SK-N-SH (cell line): ENCODE measurements at regions not wholly inside any gene's neighbourhood (a gene's known extent, or its start where the extent isn't known, plus 50 kb on each side); places are given as distances from the start of the nearest gene placed in this dataset.
A peak's percentile ranks its signal among the peaks of the same experiment; 100 is the strongest.

Source experiments
- CTCF ChIA-PET: fragments of 300-600, 350-600 bp; formaldehyde crosslinking; extraction: SDS; loops from one replicate; lab custom pipeline; 2021; lab: Yijun Ruan, JAX
- POLR2A ChIA-PET: fragments of 350-600 bp; sonication (Branson Sonifier 250); formaldehyde crosslinking; extraction: SDS; loops from one replicate; lab custom pipeline; 2020; ENCODE audit warnings: antibody characterized with exemption, inconsistent platforms; lab: Yijun Ruan, JAX
- DNase-seq: peaks from one replicate; pipeline ENCODE4 v3.0.0; 2012
- H2AFZ ChIP-seq: fragments of 200-600 bp; sonication (generic); 2 replicates; pipeline ENCODE4 v1.8.1; 2016; ENCODE audit warnings: antibody characterized with exemption, mild to moderate bottlenecking, low read depth
- H3F3A ChIP-seq: fragments of 200-600 bp; sonication (generic); replicated peaks from 2 replicates; pipeline ENCODE3; 2016; ENCODE audit warnings: antibody characterized with exemption, mild to moderate bottlenecking; ENCODE audit not compliant: insufficient read depth
- H3K27ac ChIP-seq, 2 experiments: fragments of 200-500 bp in 1 of 2; fragments of 200-600 bp in 1 of 2; sonication (Bioruptor generic) in 1 of 2; sonication (generic), shearing (Covaris generic) in 1 of 2; 2 replicates each; pipeline versions ENCODE4 v1.5.1 to v1.6.1; 2014 to 2016; ENCODE audit warnings: low read depth in 2 of 2, inconsistent platforms in 1 of 2, low read length in 1 of 2, mild to moderate bottlenecking in 1 of 2, mixed read lengths in 1 of 2
- H3K27me3 ChIP-seq: fragments of 200-600 bp; sonication (generic), shearing (Covaris generic); 2 replicates; pipeline ENCODE4 v1.6.1; 2016; ENCODE audit warnings: mixed run types; ENCODE audit not compliant: insufficient read depth
- H3K36me3 ChIP-seq, 2 experiments: fragments of 200-500 bp in 1 of 2; fragments of 200-600 bp in 1 of 2; sonication (Bioruptor generic) in 1 of 2; sonication (generic) in 1 of 2; replicated peaks in 1 of 2; 2 replicates each; pipeline versions ENCODE3 to v1.5.1; 2014 to 2016; ENCODE audit warnings: low read length in 1 of 2, mild to moderate bottlenecking in 1 of 2; ENCODE audit not compliant: insufficient read depth in 2 of 2, control insufficient read depth in 1 of 2
- H3K4me1 ChIP-seq, 2 experiments: fragments of 200-500 bp in 1 of 2; fragments of 200-600 bp in 1 of 2; sonication (Bioruptor generic) in 1 of 2; sonication (generic), shearing (Covaris generic) in 1 of 2; 2 replicates each; pipeline versions ENCODE4 v1.5.1 to v1.6.1; 2014 to 2016; ENCODE audit warnings: low read depth in 1 of 2, low read length in 1 of 2, mixed run types in 1 of 2; ENCODE audit not compliant: insufficient read depth in 2 of 2, control insufficient read depth in 1 of 2
- H3K4me2 ChIP-seq: fragments of 200-600 bp; sonication (generic), shearing (Covaris generic); 2 replicates; pipeline ENCODE4 v1.6.1; 2017; ENCODE audit warnings: mixed run types
- H3K4me3 ChIP-seq, 2 experiments: fragments of 200-500 bp in 1 of 2; fragments of 200-600 bp in 1 of 2; sonication (Bioruptor generic) in 1 of 2; sonication (generic), shearing (Covaris generic) in 1 of 2; 2 replicates each; pipeline versions ENCODE4 v1.5.1 to v1.8.1; 2014 to 2016; ENCODE audit warnings: low read depth in 2 of 2, inconsistent platforms in 1 of 2, low read length in 1 of 2, mild to moderate bottlenecking in 1 of 2, mixed read lengths in 1 of 2, moderate library complexity in 1 of 2
- H3K79me2 ChIP-seq: fragments of 200-600 bp; sonication (generic); 2 replicates; pipeline ENCODE4 v1.8.1; 2017; ENCODE audit warnings: mild to moderate bottlenecking; ENCODE audit not compliant: insufficient read depth
- H3K9ac ChIP-seq: fragments of 200-600 bp; sonication (generic); 2 replicates; pipeline ENCODE4 v1.6.1; 2017; ENCODE audit warnings: mixed run types
- H3K9me2 ChIP-seq: fragments of 200-600 bp; sonication (generic); 2 replicates; pipeline ENCODE4 v1.6.1; 2017; ENCODE audit warnings: mixed run types
- H3K9me3 ChIP-seq: fragments of 200-600 bp; sonication (generic); 2 replicates; pipeline ENCODE4 v1.6.1; 2017; ENCODE audit warnings: mixed run types, mild to moderate bottlenecking, moderate library complexity
- H4K20me1 ChIP-seq: fragments of 200-600 bp; sonication (generic); 2 replicates; pipeline ENCODE4 v1.6.1; 2017; ENCODE audit warnings: mild to moderate bottlenecking, mixed run types; ENCODE audit not compliant: insufficient read depth
- CHD2 ChIP-seq: fragments of 150-350 bp; IDR thresholded peaks from 2 replicates; pipeline ENCODE4 v1.6.1; 2018; ENCODE audit warnings: low read length; ENCODE audit not compliant: partially characterized antibody
- MXI1 ChIP-seq: IDR thresholded peaks from 2 replicates; pipeline ENCODE4 v1.6.1; 2012; ENCODE audit warnings: mild to moderate bottlenecking, low read depth, low read length, improper control_type of control experiment
- NFIC ChIP-seq: IDR thresholded peaks from 2 replicates; pipeline ENCODE4 v1.4.0; 2012; ENCODE audit warnings: borderline replicate concordance
- RAD21 ChIP-seq: IDR thresholded peaks from 2 replicates; pipeline ENCODE4 v1.6.1; 2012; ENCODE audit warnings: mild to moderate bottlenecking, low read length
- RCOR1 ChIP-seq: fragments of 150-350 bp; IDR thresholded peaks from 2 replicates; pipeline ENCODE4 v1.6.1; 2017; ENCODE audit warnings: antibody characterized with exemption, low read length
- REST ChIP-seq: IDR thresholded peaks from 2 replicates; pipeline ENCODE4 v1.6.1; 2012; ENCODE audit warnings: mild to moderate bottlenecking, low read depth, low read length, moderate library complexity
- RFX5 ChIP-seq: IDR thresholded peaks from 2 replicates; pipeline ENCODE4 v1.6.1; 2012; ENCODE audit warnings: mild to moderate bottlenecking, improper control_type of control experiment, low read length
- SIN3A ChIP-seq: IDR thresholded peaks from 2 replicates; pipeline ENCODE4 v1.6.1; 2012; ENCODE audit warnings: low read depth, mild to moderate bottlenecking, low read length, moderate library complexity, borderline replicate concordance
- SMC3 ChIP-seq: IDR thresholded peaks from 2 replicates; pipeline ENCODE4 v1.6.1; 2012; ENCODE audit warnings: low read depth, low read length, improper control_type of control experiment
- TCF12 ChIP-seq: IDR thresholded peaks from 2 replicates; pipeline ENCODE4 v1.4.0; 2012
- YY1 ChIP-seq: IDR thresholded peaks from 2 replicates; pipeline ENCODE4 v1.4.0; 2012; ENCODE audit warnings: low read depth, mild to moderate bottlenecking
- WGBS: methylation state at CpG from one replicate; pipeline ENCODE4 v1.1.6; 2017; ENCODE audit warnings: low lambda C conversion rate; 5-methylcytosine and 5-hydroxymethylcytosine counted together
- TF ChIP-seq, protein P1 (sequence below): IDR thresholded peaks from 2 replicates; pipeline ENCODE4; 2012
- TF ChIP-seq, protein P2 (sequence below): fragments of 200-600 bp; sonication (generic); IDR thresholded peaks from 2 replicates; pipeline ENCODE4 v1.6.1; 2017; ENCODE audit warnings: antibody characterized with exemption, mild to moderate bottlenecking, moderate library complexity

DNA sequence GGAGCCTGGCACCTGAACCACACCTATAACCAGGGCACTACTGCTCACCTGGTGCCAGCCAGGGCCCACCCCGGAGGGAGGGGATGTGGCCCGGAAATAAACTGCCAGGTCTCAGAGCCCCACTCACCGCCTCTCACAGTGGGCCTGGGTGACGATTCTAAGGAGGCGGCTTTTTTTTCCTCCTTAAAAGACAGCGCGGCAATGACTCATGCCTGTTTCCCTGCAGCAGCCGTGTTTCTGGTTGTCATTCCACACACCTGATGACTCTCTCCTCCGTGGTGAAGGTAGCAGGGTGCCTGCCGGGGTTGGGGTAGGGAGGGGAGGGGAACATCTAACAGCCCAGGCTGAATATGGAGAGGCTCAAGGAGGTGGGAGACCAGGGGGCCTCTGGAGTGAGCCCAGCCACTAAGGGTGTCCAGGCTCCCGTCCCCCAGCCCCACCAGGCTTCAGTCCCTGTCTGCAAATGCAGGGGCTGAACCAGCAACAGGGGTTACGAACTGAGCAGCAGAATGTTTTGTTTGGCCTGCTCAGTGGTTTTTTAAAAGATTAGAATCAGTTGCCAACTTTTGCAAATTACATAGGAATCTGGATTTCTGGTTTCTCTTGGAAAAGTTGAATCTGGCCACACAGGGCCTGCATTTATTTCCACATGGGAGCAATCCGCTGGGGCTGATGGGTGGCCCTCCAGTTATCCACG, 127.3 kb upstream of the LINGO1 start:
- Histone ChIP-seq H3K36me3 (no peaks in the 10 kb centered on the region), H3K4me1 (peaks cover 2 to 8% of the 10 kb centered on the region in 2 experiments; a peak in 2 of 4 replicates)
- POLR2A ChIA-PET, result no interaction called here

DNA sequence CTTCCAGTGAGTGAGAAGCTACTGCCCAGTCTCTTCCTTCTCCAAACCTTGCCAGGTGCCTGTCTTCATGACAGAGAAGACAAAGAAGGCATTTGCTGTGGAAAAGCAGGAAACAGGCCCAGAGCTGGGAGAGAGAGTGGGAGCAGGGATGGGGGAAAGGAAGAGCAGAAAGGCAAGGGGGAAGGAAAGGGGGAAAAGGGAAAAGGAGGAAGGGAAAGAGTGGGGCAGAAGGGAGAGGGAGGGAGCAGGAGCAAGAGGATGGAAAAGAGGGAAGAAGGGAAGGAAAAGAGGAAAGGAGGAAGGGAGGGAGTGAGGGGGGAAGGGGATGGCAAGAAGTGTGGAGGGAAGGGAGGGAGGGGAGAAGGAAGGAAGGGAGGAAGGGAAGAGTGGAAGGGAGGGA, 121.2 kb upstream of the LINGO1 start:
- Histone ChIP-seq H3F3A (no peaks in the 10 kb centered on the region), H3K9me3 (no peaks in the 10 kb centered on the region), H3K4me2 (no peak overlapping the region), H4K20me1 (no peaks in the 10 kb centered on the region), H3K36me3 (no peaks in the 10 kb centered on the region), H3K27me3 (no peaks in the 10 kb centered on the region), H2AFZ (no peak overlapping the region), H3K79me2 (no peaks in the 10 kb centered on the region), H3K27ac (no peak overlapping the region), H3K4me3 (no peak overlapping the region), H3K4me1 (no peaks in the 10 kb centered on the region; a peak in 1 of 4 replicates), H3K9me2 (no peaks in the 10 kb centered on the region), H3K9ac (no peak overlapping the region)
- ChIA-PET POLR2A (no interaction called here), CTCF (interaction anchor here (1.0 to 1.3 kb wide), 3 partner anchors 12 to 120 kb away, joined by 3 to 4 read pairs (median 3); no protein-coding TSS in a partner anchor)
- TF ChIP-seq RCOR1, result no peak
- TF ChIP-seq CHD2, result no peak
- TF ChIP-seq, protein P1, sequence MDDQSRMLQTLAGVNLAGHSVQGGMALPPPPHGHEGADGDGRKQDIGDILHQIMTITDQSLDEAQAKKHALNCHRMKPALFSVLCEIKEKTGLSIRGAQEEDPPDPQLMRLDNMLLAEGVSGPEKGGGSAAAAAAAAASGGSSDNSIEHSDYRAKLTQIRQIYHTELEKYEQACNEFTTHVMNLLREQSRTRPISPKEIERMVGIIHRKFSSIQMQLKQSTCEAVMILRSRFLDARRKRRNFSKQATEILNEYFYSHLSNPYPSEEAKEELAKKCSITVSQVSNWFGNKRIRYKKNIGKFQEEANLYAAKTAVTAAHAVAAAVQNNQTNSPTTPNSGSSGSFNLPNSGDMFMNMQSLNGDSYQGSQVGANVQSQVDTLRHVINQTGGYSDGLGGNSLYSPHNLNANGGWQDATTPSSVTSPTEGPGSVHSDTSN, result no peak
- TF ChIP-seq RAD21, result no peak
- no peak for TF ChIP-seq RFX5
- TF ChIP-seq, protein P2, sequence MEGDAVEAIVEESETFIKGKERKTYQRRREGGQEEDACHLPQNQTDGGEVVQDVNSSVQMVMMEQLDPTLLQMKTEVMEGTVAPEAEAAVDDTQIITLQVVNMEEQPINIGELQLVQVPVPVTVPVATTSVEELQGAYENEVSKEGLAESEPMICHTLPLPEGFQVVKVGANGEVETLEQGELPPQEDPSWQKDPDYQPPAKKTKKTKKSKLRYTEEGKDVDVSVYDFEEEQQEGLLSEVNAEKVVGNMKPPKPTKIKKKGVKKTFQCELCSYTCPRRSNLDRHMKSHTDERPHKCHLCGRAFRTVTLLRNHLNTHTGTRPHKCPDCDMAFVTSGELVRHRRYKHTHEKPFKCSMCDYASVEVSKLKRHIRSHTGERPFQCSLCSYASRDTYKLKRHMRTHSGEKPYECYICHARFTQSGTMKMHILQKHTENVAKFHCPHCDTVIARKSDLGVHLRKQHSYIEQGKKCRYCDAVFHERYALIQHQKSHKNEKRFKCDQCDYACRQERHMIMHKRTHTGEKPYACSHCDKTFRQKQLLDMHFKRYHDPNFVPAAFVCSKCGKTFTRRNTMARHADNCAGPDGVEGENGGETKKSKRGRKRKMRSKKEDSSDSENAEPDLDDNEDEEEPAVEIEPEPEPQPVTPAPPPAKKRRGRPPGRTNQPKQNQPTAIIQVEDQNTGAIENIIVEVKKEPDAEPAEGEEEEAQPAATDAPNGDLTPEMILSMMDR, result no peak
- no peak for TF ChIP-seq SIN3A
- TF ChIP-seq TCF12, result no peak
- no peak for TF ChIP-seq SMC3
- TF ChIP-seq NFIC, result no peak
- TF ChIP-seq REST, result no peak
- no peak for DNase-seq

More for the DNA sequence above, 127.3 kb upstream of the LINGO1 start:
- no peaks in the 10 kb centered on the region for H3K9me2 ChIP-seq
- no peak overlapping the region; a peak in 1 of 4 replicates for H3K27ac ChIP-seq
- H3K27me3 ChIP-seq, result no peaks in the 10 kb centered on the region
- H2AFZ ChIP-seq, result no peak overlapping the region
- 40% methylated on average over 14 of the region's 14 CpGs for WGBS
- peak; percentile 51 for DNase-seq
- H3K4me3 ChIP-seq, result no peak overlapping the region
- no peak for TF ChIP-seq YY1
- peak; percentile 34; the same call in 1 of the 2 replicates for TF ChIP-seq RCOR1
- TF ChIP-seq MXI1, result no peak
- TF ChIP-seq NFIC, result no peak
- H3K9me3 ChIP-seq, result no peaks in the 10 kb centered on the region
- H3K79me2 ChIP-seq, result no peaks in the 10 kb centered on the region
- peak overlapping the region; percentile 24; the same call in 1 of the 2 replicates for H3K4me2 ChIP-seq
- CTCF ChIA-PET, result interaction anchor here (0.9 to 1.5 kb wide), 2 partner anchors 18 to 61 kb away, joined by 4 to 6 read pairs; no protein-coding TSS in a partner anchor
- peaks cover 3% of the 10 kb centered on the region for H3F3A ChIP-seq
- no peaks in the 10 kb centered on the region; the same call in 1 of the 2 replicates for H4K20me1 ChIP-seq
- H3K9ac ChIP-seq, result no peak overlapping the region
